A673 (cell line): ENCODE measurements at regions not wholly inside any gene's neighbourhood (a gene's known extent, or its start where the extent isn't known, plus 50 kb on each side); places are given as distances from the start of the nearest gene placed in this dataset.

Source experiments
- EZH2 ChIP-seq: fragments of 200-600 bp; sonication (generic); IDR thresholded peaks from 2 replicates; pipeline ENCODE4 v1.6.1; 2017; ENCODE audit warnings: borderline replicate concordance, low read depth, mild to moderate bottlenecking, mixed read lengths, antibody characterized with exemption, low read length; ENCODE audit not compliant: poor library complexity, severe bottlenecking
- TF ChIP-seq, protein P1 (sequence below): fragments of 300-800, 200-600 bp; sonication (generic); conservative IDR thresholded peaks from 2 replicates; pipeline ENCODE4 v1.5.1; 2017; ENCODE audit warnings: low read depth, mild to moderate bottlenecking, antibody characterized with exemption, low read length, moderate library complexity, mixed read lengths

- TF ChIP-seq, protein P1, sequence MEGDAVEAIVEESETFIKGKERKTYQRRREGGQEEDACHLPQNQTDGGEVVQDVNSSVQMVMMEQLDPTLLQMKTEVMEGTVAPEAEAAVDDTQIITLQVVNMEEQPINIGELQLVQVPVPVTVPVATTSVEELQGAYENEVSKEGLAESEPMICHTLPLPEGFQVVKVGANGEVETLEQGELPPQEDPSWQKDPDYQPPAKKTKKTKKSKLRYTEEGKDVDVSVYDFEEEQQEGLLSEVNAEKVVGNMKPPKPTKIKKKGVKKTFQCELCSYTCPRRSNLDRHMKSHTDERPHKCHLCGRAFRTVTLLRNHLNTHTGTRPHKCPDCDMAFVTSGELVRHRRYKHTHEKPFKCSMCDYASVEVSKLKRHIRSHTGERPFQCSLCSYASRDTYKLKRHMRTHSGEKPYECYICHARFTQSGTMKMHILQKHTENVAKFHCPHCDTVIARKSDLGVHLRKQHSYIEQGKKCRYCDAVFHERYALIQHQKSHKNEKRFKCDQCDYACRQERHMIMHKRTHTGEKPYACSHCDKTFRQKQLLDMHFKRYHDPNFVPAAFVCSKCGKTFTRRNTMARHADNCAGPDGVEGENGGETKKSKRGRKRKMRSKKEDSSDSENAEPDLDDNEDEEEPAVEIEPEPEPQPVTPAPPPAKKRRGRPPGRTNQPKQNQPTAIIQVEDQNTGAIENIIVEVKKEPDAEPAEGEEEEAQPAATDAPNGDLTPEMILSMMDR = no peak
- no peak for TF ChIP-seq EZH2
Observed at GRCh38 chr1:68696221-68696620, 199.3 kb upstream of the DEPDC1 start.
